GM18502 (cell line): ENCODE measurements at regions not wholly inside any gene's neighbourhood (a gene's known extent, or its start where the extent isn't known, plus 50 kb on each side); places are given as distances from the start of the nearest gene placed in this dataset.
"Not testable (repeated sequence)": the region's sequence is repeated elsewhere in the genome, so short reads cannot be mapped to it uniquely, and the experiment has no call there.

ENCODE experiments used
- ATAC-seq: cut with Tn5 transposase; IDR thresholded peaks from one replicate; pipeline ENCODE4 v1.9.1; 2021; ENCODE audit warnings: mild to moderate bottlenecking; ENCODE audit not compliant: unreplicated experiment, poor library complexity

- no peak for ATAC-seq
Observed at GRCh38 chr1:38185913-38186312, 139.3 kb upstream of the POU3F1 start.

- no peak for ATAC-seq
Observed at GRCh38 chr1:38183747-38184146, 137.2 kb upstream of the POU3F1 start.

- no peak for ATAC-seq
Observed at GRCh38 chr1:38183096-38183495, 136.5 kb upstream of the POU3F1 start.

GRCh38 chr1:38180388-38180787, 133.8 kb upstream of the POU3F1 start:
- ATAC-seq = not testable (repeated sequence)

GRCh38 chr1:38179483-38179882, 132.9 kb upstream of the POU3F1 start:
- ATAC-seq = no peak

GRCh38 chr1:38178216-38178615, 131.6 kb upstream of the POU3F1 start:
- ATAC-seq = no peak

- ATAC-seq = no peak
Observed at GRCh38 chr1:38175121-38175520, 128.5 kb upstream of the POU3F1 start.

- peak; percentile 24 for ATAC-seq
Observed at GRCh38 chr1:38173848-38174247, 127.3 kb upstream of the POU3F1 start.

GRCh38 chr1:38173157-38173831, 126.7 kb upstream of the POU3F1 start:
- ATAC-seq = peak; percentile 69

GRCh38 chr1:38169121-38169520, 122.5 kb upstream of the POU3F1 start:
- ATAC-seq = no peak

- ATAC-seq = no peak
Observed at GRCh38 chr1:38168365-38168764, 121.8 kb upstream of the POU3F1 start.

- ATAC-seq = no peak
Observed at GRCh38 chr1:38166461-38166860, 119.9 kb upstream of the POU3F1 start.

- ATAC-seq = no peak
Observed at GRCh38 chr1:38153778-38154470, 107.3 kb upstream of the POU3F1 start.

- no peak for ATAC-seq
Observed at GRCh38 chr1:38153066-38153777, 106.6 kb upstream of the POU3F1 start.

GRCh38 chr1:38152351-38153065, 105.9 kb upstream of the POU3F1 start:
- ATAC-seq = no peak

GRCh38 chr1:38151399-38151798, 104.8 kb upstream of the POU3F1 start:
- no peak for ATAC-seq

GRCh38 chr1:38146079-38146478, 99.5 kb upstream of the POU3F1 start:
- ATAC-seq = not testable (repeated sequence)

GRCh38 chr1:38142606-38143005, 96.0 kb upstream of the POU3F1 start:
- ATAC-seq = no peak

- ATAC-seq = no peak
Observed at GRCh38 chr1:38141483-38141882, 94.9 kb upstream of the POU3F1 start.

- no peak for ATAC-seq
Observed at GRCh38 chr1:38139738-38140487, 93.3 kb upstream of the POU3F1 start.
